ENCODE measurements at regions not wholly inside any gene's neighbourhood (a gene's known extent, or its start where the extent isn't known, plus 50 kb on each side); places are given as distances from the start of the nearest gene placed in this dataset.

DNA sequence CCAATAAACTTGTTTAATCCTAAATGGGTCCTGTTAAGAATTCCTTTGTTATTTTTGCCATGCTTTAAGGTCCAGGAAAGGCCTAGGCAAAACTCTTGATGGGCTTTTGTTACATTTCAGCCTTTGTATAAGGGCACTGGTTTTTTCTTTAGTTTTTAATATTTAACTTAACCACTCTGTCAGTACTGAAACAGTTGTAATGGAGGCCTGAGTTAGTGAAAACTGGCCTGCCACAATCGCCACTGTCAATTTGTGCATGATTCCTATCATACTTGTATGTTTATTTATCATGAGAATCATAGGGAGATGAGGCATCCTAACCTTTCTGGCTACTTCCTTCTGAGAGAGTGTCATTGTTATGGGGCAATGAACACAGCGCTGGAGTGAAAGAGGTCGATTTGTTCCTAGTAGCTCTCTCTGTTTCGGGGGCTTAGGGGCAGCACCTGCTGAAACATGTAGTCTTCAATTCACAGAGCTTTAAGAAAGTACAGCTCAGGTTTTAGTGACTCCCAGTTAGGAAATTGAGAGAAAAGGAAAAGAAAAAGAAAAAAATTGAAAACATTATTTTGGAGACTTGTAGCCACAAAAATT, 393.8 kb upstream of the FSTL5 start:
- TF ChIP-seq CTCF (IDR thresholded peaks at IDR 0.05): no peak
- TF ChIP-seq POLR2AphosphoS5 (IDR thresholded peaks at IDR 0.05; ENCODE audit: insufficient read depth in 1 of 2, low read depth in 1 of 2): no peak

Data from vagina (tissue), 2 donors.